Suppressor macrophage treated with lipopolysaccharide for 4 hours (primary cell): ENCODE measurements at regions not wholly inside any gene's neighbourhood (a gene's known extent, or its start where the extent isn't known, plus 50 kb on each side); places are given as distances from the start of the nearest gene placed in this dataset.
"Not testable (repeated sequence)": the region's sequence is repeated elsewhere in the genome, so short reads cannot be mapped to it uniquely, and the experiment has no call there.

Experiments used
- DNase-seq: peaks from one replicate; pipeline ENCODE4 v3.0.0-alpha.2; 2020

GRCh38 chr3:106839576-106840280, 537.5 kb upstream of the CCDC54 start:
- DNase-seq, result no peak

DNA sequence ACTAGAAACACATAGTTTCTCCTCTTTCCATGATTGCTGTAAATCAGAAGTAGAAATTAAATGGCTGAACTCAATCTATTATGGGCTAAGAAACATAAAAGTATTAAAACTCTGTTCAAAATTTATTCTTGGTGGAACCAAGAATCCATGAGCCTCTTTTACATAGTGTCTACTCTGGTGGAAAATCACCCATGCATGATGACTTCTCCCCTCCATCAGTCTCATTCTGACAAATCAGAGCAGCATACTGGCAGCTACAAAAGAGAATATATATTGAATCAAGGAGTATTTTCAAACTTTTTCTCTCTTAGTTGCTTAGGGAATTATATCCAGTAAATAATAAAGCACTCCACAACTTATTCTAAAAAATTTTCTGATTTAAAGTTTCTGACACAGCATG, 536.9 kb upstream of the CCDC54 start:
- no peak for DNase-seq

GRCh38 chr3:106842151-106842550, 535.1 kb upstream of the CCDC54 start:
- no peak for DNase-seq

DNA sequence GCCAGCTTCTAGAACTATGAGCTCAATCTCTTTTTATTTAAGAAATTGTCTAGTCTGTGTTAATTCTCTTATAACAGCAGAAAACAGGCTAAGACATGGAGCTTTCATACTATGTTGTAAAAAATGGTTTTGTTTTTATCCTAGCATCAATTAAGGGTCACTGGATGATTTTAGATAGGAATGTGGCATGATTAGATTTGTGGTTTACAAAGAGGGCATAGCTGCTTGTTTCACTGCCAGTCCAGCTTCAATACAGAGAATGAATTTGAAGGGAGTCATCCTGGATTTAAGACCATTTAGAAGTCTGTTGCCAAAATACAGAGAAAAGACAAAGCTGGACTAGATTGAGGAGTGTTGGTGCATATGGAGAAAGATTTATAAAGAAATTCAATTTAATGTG, 532.6 kb upstream of the CCDC54 start:
- DNase-seq, result no peak

GRCh38 chr3:106848099-106848498, 529.1 kb upstream of the CCDC54 start:
- no peak for DNase-seq

- DNase-seq, result no peak
These were observed 526.8 kb upstream of the CCDC54 start for GRCh38 chr3:106850437-106850836.

DNA sequence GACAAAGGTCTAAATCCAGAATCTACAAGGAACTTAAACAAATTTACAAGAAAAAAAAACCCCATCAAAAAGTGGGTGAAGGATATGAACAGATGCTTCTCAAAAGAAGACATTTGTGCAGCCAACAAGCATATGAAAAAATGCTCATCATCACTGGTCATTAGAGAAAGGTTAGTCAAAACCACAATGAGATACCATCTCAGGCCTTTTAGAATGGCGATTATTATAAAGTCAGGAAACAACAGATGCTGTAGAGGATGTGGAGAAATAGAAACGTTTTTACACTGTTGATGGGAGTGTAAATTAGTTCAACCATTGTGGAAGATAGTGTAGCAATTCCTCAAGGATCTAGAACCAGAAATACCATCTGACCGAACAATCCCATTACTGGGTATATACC, 518.9 kb upstream of the CCDC54 start:
- not testable (repeated sequence) for DNase-seq

DNA sequence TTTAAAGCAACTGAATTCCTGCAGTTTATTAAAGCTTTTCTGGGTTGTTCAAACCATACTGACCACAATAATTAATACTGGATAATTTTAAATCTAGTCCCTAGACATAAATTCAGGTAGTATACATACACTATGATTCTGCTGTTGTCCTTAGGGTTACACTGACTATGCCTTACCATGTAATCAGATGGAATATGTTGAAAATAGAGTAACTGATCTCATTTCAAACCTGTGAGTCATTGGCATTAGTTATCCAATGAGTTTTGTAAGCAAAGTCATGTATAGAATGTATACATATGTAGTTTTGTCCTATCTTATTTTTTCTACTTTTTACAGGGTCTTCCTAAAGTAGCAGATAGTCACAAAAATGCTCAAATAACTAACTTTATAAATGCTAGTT, 517.1 kb upstream of the CCDC54 start:
- DNase-seq, result no peak

DNA sequence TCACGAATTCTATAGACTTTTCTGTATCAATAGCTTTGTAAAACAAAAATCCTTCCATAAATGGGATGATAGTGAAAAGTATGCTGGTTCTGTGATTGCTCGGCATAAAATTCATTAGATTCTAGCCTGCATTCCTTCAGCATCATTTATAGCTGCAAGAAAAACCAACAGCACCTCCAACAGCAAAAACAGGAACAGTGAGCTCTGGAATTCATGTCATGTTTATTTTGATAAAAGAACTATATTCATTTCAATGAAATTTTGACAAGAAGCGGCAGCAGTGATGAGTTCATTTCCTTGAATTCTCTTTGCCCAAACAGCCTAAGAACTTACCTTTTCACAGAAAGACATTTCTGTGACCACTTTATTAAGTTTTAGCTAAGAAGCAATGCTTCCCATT, 515.2 kb upstream of the CCDC54 start:
- no peak for DNase-seq

- no peak for DNase-seq
These were observed 499.6 kb upstream of the CCDC54 start for GRCh38 chr3:106877627-106878026.

- DNase-seq, result no peak
These were observed 497.0 kb upstream of the CCDC54 start for GRCh38 chr3:106880206-106880605.

DNA sequence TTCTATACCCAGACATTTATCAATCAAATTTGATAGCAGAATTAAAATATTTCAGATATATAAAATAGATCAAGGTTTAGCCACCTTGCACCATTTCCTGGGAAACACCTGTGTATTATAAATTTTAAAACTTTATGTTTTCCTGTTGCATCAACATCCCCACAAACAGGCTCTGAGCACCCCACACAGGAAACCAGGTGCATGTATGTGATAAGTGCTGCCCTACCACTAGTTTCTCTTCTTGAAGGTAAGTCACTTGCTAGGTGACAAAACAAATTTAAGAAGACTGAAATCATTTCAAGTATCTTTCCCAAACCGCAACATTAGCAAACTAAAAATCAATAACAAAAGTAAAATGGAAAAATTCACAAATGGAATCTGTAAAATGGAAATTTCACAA, 496.1 kb upstream of the CCDC54 start:
- DNase-seq, result no peak

DNA sequence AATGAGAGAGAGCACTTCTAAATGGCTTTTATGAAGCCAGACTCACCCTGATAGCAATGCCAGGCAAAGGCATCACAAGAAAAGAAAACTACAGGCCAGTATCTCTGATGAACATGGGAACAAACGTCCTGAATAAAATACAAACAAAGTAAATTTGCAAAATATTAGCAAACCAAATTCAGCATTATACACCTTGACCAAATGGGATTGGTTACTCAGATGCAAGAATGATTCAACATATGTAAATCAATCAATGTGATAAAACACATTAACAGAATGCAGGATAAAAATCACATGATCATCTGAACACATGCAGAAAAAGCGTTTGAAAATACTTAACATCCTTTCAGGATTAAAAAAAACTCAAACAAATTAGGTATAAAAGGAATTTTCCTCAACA, 494.9 kb upstream of the CCDC54 start:
- DNase-seq, result no peak

GRCh38 chr3:106906074-106906473, 471.2 kb upstream of the CCDC54 start:
- DNase-seq, result no peak

DNA sequence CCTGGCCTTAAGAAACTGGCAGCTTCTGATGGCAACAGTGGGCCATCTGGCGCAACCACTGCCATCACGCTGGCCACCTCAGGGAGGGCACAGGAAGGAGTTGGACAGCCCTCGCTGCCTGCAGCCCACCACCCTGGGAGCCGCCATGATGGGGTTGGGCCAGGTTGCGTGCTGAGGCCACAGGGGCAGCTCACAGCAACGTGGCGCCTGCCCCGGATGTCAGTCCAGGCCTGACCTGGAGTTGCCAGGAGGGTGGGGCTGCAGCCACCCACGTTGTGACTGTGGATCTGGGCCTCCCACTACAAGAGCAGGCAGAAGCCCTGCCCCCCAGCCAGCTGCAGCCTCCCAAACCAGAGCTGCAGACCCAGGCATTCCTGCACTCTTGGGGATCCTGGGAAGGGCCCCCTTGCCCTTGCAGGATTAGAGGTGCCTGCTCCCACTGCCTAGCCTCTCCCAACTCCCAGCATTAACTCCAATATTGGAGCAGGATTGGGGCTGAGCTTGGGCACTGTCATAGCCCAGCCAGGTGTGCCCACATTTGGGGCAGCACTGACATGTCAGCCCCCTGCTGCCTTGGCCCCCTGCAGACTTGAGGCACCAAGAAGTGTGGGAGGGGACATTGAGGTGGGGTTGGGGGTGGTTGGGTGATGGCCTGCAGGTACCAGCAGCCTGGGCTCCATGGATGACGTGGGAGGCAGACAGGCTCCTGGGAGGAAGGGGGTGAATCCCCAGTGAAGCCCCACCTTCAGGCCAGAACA, 468.9 kb upstream of the CCDC54 start:
- DNase-seq, result no peak

- no peak for DNase-seq
These were observed 464.0 kb upstream of the CCDC54 start for GRCh38 chr3:106913111-106913698.

DNA sequence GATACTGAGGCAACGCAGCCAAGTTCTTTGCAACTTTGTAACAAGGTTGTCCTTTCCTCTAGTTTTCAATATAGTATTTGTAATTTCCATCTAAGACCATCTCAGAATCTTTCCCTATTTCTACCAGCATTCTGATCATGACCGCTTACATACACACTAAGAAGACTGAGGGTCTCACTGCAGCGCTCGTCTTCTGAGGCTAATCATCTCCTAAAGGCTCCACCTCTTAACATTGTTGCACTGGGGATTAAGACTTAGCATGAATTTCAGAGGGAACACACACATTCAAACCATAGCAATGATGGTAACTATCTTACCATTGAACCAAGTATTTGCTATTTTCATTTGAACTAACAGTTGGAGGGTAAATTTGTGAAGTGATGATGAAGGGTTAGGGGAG, 463.3 kb upstream of the CCDC54 start:
- no peak for DNase-seq

DNA sequence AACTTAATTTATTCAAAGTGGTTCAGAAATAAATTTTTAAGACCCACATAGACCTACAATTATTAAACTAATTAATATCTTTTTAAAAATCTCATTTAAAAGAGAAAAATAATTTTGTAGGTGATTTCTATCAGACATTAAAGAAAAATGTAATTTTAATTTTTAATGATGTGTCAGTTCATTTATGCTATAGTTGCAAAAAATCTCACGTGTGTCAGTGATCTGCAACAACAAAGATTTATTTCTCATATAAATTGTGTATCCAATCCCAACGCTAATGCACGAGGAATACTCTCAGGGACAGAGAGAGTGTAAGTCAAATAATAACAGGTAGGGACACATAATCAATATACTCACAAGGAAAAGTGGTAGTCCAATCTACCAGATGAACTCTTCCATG, 456.6 kb upstream of the CCDC54 start:
- DNase-seq, result no peak

GRCh38 chr3:106929081-106929480, 448.2 kb upstream of the CCDC54 start:
- no peak for DNase-seq

GRCh38 chr3:106930086-106930485, 447.2 kb upstream of the CCDC54 start:
- DNase-seq, result no peak

- DNase-seq, result no peak
These were observed 445.3 kb upstream of the CCDC54 start for GRCh38 chr3:106931904-106932303.

DNA sequence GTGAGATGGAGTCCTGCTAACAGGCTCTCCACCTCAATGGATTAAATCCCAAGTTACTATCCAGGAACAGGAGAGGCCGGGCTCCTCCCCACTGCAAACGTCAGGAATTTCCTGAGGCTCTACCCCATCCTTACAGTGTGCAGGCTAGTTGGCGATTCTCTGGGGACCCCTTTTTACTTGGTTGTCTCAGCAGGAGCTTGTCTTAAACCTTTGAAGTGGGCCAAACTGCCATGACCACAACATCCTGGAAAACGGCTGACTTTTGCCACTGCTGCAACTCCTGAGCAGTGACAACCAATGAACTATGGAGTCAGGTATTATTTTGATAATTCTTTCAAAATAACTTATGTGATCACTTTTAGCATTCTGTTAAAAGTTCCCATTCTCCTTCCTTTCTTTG, 440.9 kb upstream of the CCDC54 start:
- DNase-seq, result no peak

DNA sequence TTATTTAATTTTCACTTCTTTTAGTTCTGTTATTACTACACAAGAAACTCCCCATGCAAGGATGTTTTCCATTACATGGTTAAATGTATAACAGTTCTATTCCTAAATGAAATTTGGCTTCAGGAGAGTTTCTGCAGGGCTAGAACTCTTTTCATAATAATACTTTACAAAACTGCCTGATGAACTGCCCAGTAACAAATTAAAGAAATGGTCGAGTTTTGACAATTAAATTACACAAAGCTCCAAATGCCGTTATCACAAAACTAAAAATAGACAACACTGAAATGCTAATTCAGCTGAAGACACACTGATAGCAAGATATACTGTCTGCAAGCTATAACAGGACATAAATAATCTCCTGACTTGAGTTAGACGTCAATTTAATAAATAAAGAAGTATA, 435.2 kb upstream of the CCDC54 start:
- DNase-seq, result no peak

DNA sequence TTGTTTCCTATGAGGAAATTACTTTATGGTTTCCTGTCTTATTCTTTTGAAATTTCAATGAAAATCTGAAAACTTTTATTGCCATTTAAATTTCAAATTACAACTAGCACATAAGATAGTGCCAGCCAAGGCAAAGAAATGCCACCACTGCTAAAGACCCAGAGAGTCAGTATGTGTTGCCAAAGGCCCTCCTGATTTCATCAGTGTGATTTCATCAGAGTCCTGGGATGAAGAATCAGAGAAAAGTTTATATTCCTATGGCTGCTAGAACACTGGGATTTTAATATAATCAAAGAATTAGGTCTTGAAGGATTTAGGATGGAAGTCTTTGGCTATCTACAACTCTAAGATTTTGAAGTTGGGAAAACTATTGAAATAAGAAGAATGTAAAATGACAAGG, 434.2 kb upstream of the CCDC54 start:
- DNase-seq, result no peak
